Lung microvascular endothelial cell (primary cell): ENCODE measurements at regions not wholly inside any gene's neighbourhood (a gene's known extent, or its start where the extent isn't known, plus 50 kb on each side); places are given as distances from the start of the nearest gene placed in this dataset.

Experiments used
- DNase-seq, 2 donors: peaks; one replicate each; pipeline versions ENCODE4 v3.0.0 to v3.0.0-alpha.2; 2010; ENCODE audit warnings: low read depth in 2 of 2

GRCh38 chr4:138030375-138030774 lies 211.8 kb downstream of the SLC7A11 start:
- no peak for DNase-seq

DNA sequence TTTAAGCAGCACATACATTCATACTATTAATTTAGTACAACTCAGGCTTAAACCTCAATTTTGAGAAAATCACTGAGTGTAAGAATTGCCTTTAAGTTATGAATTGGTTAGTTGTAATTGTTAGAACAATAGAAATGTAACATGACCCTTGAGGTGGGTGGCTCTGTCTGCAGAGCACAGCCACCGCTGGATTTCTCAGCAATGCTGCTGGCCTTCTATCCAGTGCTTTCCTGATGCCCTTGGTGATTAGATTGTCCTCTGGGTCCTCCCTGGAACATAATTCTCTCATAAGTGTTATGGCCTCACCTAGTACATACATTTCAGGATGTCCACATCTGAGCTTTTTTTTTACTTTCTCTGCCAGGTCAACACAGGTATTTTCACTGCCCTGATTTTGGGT lies 213.2 kb downstream of the SLC7A11 start:
- DNase-seq, result no peak

- DNase-seq, result no peak
These were observed 220.9 kb downstream of the SLC7A11 start for GRCh38 chr4:138021139-138021830.

DNA sequence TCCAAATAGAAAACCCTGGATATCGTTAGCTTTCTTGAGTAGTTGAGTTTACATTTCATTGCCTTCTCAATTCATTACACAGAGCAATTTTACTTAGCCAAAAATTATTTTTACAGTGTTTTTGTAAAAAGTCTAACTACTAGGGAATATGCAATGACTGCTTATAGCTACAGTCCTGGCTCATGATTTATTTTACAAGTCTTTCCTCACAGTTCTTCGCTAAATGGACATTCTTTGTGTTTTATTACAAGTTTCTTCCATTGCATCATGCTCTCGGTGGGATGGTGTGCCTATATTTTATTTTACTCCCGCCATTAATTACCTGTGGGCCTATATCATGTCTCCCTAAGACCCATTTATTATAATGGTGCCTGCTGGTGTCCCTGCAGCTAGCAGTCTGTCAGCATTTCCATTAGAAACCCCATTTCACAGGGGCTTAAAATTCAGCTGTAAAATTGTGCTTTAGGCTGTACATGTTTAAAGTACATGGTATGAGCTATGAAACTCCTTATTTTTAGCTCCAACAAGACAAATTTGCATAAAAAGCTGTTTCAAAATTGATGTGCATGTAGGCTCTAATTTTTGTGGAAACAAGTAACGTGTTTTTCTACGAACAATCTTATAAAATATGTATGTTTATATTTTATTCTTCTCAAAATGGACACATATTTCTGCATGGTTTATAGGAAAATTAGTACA lies 227.4 kb downstream of the SLC7A11 start:
- DNase-seq, result no peak

GRCh38 chr4:138013625-138014024 lies 228.5 kb downstream of the SLC7A11 start:
- DNase-seq, result no peak

- DNase-seq, result no peak
These were observed 231.5 kb downstream of the SLC7A11 start for GRCh38 chr4:138010639-138011038.

DNA sequence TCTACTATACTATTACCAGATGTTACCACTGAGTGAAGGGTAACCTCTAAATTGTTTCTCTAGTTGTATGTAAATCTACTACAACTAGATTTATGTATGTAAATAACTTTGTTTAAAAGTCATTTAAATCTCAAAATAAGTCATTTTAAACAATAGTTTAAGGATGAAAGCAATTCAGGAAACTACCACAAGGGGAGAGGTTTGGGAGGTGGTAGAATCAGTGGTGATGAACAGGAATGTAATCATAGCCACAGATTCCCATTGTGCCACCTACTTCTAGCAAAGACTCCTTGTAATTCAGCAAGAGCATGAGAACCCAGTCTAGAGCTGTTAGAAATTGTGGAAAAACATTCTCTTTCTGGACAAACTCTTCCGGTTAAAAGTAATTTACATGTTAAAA lies 234.6 kb downstream of the SLC7A11 start:
- peak; percentile 1 to 8 for DNase-seq

- DNase-seq, result no peak
These were observed 236.7 kb downstream of the SLC7A11 start for GRCh38 chr4:138005486-138005885.

DNA sequence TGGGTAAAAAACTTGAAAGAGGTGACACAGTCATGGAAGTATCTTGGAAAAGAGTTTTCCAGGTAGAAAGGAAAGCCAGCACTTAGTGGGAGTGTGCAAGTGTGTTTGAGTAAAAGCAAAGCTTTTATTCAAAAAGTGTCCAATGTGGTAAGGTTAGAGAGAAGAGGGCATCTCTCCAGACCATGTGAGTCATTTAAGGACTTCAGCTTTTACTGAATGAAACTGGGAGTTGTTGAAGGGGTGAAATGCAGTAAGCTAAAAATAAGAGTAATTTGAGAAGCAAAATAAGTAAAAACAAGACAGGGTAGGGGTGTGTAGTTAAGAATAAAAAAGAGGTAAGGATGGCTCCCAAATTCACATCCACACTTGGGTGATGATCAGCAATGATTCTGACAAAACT lies 238.9 kb downstream of the SLC7A11 start:
- DNase-seq, result no peak

- DNase-seq, result no peak
These were observed 243.3 kb downstream of the SLC7A11 start for GRCh38 chr4:137998666-137999429.

DNA sequence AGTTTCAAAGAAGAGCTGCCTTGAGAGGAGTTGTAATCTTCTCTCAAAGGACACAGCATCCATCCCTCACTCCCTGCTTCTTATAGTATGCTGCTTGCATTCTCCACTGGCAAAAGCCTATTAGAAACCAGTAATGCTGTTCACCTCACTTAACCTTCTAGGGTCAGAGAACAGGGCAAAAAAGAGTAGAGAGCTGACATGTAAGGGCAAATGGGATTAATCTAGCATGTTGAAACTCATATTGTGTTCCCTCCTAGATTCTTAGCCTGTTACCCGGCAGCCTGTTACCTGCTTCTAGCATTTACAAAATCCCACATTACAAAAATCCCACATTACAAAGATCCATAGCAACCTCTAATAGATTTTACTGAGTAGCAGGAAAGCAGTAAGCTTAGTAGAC lies 244.7 kb downstream of the SLC7A11 start:
- DNase-seq, result no peak

DNA sequence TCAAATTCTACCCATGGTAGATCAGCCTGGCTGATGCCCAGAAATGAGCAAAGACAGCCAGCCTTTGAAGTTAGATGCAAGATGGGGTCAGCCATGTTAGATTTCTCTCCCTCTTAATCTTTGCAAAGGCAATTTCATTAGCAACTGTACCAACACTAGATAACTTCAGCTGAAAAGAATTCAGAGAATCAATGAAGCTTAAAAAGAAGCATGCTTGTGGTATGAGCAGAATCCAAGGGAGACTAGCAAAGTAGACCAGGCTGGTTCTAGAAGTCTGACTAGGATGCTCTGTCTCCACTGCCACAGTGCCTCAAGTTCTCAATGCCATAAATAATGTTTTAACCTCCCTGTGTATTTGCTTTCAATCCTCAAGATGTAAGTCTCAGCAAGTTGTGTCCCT lies 247.3 kb downstream of the SLC7A11 start:
- no peak for DNase-seq

DNA sequence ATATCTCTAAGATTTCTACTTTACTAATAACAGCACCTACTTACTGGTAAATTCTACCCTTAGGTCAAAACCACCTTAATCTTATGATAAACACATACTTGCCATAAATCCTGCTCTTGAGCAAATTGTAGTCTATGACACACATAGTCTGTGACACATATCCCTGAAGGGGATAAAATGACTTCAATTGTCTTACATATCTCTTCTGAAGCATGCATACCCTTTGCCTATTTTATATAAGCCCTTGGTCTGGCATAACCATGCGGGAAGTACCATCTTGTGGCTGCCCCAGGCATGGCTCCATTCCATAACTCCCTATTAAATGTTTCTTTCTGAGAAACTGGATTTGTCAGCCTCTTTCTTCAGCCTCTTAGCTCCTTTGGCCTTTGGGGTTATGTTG lies 248.9 kb downstream of the SLC7A11 start:
- no peak for DNase-seq

- no peak for DNase-seq
These were observed 260.9 kb downstream of the SLC7A11 start for GRCh38 chr4:137981277-137981676.

GRCh38 chr4:137980641-137981040 lies 261.5 kb downstream of the SLC7A11 start:
- no peak for DNase-seq

GRCh38 chr4:137979938-137980337 lies 262.2 kb downstream of the SLC7A11 start:
- DNase-seq, result no peak

DNA sequence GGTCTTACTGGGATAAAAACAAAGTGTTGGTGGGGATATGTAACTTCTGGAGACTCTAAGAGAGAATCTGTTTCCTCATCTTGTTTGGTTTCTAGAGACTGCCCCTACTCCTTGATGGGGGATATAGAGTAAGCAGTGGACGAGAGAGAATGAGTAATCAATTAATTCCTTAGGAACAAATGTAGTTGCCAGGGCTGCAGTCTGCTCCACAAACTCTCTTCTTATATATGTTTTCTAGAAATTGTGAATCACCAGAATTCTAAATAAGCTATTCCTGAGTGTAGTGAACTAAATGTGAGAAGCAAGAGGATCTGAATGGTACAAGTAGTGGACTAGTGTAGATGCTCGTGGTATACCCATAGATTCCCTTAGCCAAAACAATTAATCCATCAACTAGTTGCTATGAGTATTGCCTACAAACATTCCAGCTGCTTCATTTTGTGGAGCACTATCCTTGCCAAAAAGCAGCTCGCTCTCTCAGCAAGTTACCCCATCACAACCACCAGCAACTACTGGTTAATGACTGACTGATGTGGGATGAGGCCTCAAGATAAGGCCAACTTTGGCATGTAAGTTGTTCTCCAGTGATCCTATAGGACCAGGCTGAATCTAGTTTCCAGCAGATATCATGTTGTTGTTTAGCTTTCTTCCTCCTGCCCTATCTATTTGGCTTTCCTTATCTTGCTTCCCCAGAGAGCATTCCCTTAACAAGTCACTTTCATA lies 273.0 kb downstream of the SLC7A11 start:
- DNase-seq, result no peak

DNA sequence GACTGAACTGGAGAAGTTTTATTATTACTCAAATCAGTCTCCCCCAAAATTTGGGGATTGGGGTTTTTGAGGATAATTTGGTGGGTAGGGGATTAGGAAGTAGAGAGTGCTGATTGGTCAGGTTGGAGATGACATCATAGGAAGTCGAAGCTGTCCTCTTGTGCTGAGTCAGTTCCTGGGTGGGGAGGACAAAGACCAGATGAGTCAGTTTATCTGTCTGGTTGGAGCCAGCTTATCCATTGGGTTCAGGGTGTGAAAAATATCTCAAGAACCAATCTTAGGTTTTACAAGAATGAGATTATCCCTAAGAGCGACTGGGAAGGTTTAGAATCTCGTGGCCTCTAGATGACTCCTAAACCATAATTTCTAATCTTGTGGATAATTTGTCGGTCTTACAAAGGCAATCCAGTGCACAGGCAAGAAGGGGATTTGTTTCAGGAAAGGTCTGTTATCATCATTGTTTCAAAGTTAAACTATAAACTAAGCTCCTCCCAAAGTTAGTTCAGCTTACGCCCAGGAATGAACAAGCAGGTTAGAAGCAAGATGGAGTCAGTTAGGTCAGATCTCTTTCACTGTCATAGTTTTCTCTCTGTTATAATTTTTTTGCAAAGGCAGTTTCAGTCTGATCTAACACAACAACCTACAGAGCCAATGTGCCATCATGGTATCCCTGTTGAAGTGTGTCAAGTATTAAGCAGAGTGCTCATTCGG lies 274.5 kb downstream of the SLC7A11 start:
- no peak for DNase-seq

DNA sequence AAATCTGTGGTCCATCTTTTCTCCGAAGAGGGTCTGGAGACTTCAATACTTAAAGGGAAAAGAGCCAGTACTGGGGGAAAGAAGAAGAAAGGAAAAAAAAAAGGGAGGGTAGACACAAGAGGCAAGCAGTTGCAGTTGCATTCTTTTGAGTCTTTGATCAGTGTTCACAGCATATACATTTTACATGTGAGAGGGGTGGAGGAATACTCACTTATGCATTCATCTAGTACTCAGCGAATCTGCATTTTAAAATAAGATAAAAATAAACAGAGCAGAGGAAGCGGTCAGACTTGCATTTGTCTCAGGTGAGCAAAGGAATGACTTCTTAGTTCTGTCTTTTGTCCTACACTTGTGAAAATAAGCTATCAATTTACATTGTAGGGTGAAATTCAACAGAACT lies 275.6 kb downstream of the SLC7A11 start:
- DNase-seq, result no peak

DNA sequence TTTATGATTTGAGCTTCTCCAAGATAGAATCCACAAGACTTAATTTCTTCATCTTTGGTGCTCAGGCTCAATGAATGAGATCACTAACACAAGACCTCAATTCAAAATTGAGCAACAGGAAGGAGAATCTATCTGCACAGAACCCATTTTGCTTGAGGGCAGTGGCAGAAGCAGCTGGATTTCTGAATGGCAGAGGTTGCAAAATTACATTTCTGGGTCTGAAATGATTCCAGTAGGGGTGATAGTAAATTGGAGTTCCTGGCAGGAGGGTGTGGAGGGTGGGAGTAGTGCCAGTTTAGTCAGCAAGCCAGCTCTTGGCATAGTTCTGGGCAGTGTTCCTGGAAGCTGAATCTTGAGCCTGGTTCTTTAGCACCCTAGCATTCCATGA lies 281.1 kb downstream of the SLC7A11 start:
- no peak for DNase-seq

GRCh38 chr4:137960371-137961050 lies 281.6 kb downstream of the SLC7A11 start:
- no peak for DNase-seq
